HG02870 (cell line): ENCODE measurements at regions not wholly inside any gene's neighbourhood (a gene's known extent, or its start where the extent isn't known, plus 50 kb on each side); places are given as distances from the start of the nearest gene placed in this dataset.
"Not testable (repeated sequence)": the region's sequence is repeated elsewhere in the genome, so short reads cannot be mapped to it uniquely, and the experiment has no call there.

Experiments
- ATAC-seq: cut with Tn5 transposase; IDR thresholded peaks from one replicate; pipeline ENCODE4 v1.9.1; 2021; ENCODE audit warnings: mild to moderate bottlenecking, moderate library complexity; ENCODE audit not compliant: unreplicated experiment

GRCh38 chr13:80680786-80681366 lies 339.9 kb upstream of the SPRY2 start:
- no peak for ATAC-seq

- no peak for ATAC-seq
These were observed 338.5 kb upstream of the SPRY2 start for GRCh38 chr13:80679423-80679822.

GRCh38 chr13:80677227-80677626 lies 336.3 kb upstream of the SPRY2 start:
- no peak for ATAC-seq

- not testable (repeated sequence) for ATAC-seq
These were observed 334.5 kb upstream of the SPRY2 start for GRCh38 chr13:80675442-80675841.

- ATAC-seq: no peak
These were observed 330.8 kb upstream of the SPRY2 start for GRCh38 chr13:80671773-80672172.

GRCh38 chr13:80669112-80669511 lies 328.2 kb upstream of the SPRY2 start:
- ATAC-seq: no peak

GRCh38 chr13:80668452-80668851 lies 327.5 kb upstream of the SPRY2 start:
- no peak for ATAC-seq

- no peak for ATAC-seq
These were observed 326.0 kb upstream of the SPRY2 start for GRCh38 chr13:80666782-80667552.

GRCh38 chr13:80665792-80666333 lies 324.9 kb upstream of the SPRY2 start:
- ATAC-seq: no peak

- ATAC-seq: no peak
These were observed 324.0 kb upstream of the SPRY2 start for GRCh38 chr13:80664950-80665349.

GRCh38 chr13:80663788-80664187 lies 322.9 kb upstream of the SPRY2 start:
- ATAC-seq: no peak

- ATAC-seq: no peak
These were observed 317.8 kb upstream of the SPRY2 start for GRCh38 chr13:80658705-80659104.

- ATAC-seq: no peak
These were observed 315.6 kb upstream of the SPRY2 start for GRCh38 chr13:80656512-80656904.

- ATAC-seq: no peak
These were observed 315.0 kb upstream of the SPRY2 start for GRCh38 chr13:80655778-80656511.

GRCh38 chr13:80654638-80655249 lies 313.8 kb upstream of the SPRY2 start:
- ATAC-seq: no peak

- no peak for ATAC-seq
These were observed 308.3 kb upstream of the SPRY2 start for GRCh38 chr13:80649274-80649673.

GRCh38 chr13:80642641-80643040 lies 301.7 kb upstream of the SPRY2 start:
- ATAC-seq: no peak

- ATAC-seq: no peak
These were observed 292.3 kb upstream of the SPRY2 start for GRCh38 chr13:80633251-80633650.

GRCh38 chr13:80630685-80631121 lies 289.8 kb upstream of the SPRY2 start:
- no peak for ATAC-seq

GRCh38 chr13:80618781-80619180 lies 277.9 kb upstream of the SPRY2 start:
- ATAC-seq: no peak

- no peak for ATAC-seq
These were observed 271.9 kb upstream of the SPRY2 start for GRCh38 chr13:80612804-80613203.
